CD14-positive monocyte (primary cell): ENCODE measurements at regions not wholly inside any gene's neighbourhood (a gene's known extent, or its start where the extent isn't known, plus 50 kb on each side); places are given as distances from the start of the nearest gene placed in this dataset.

ENCODE experiments used
- DNase-seq, 3 donors: peaks; one replicate each; pipeline ENCODE4 v3.0.0-alpha.2; 2011 to 2022
- H2AFZ ChIP-seq: 2 replicates; pipeline ENCODE4 v1.6.0; 2012; ENCODE audit warnings: mild to moderate bottlenecking, low read depth, low read length, inconsistent platforms; ENCODE audit not compliant: insufficient read depth, poor library complexity, severe bottlenecking
- H3K27ac ChIP-seq, 2 donors: 1 replicate in 1 of 2; 2 replicates in 1 of 2; pipeline ENCODE4 v1.5.1; 2012 to 2013; ENCODE audit warnings: low read length in 2 of 2, control low read depth in 1 of 2, inconsistent platforms in 1 of 2, low read depth in 1 of 2, mild to moderate bottlenecking in 1 of 2
- H3K27me3 ChIP-seq, 2 donors: one replicate each; pipeline versions ENCODE4 v1.6.0 to v1.6.1; 2011 to 2013; ENCODE audit warnings: low read length in 2 of 2; ENCODE audit not compliant: control insufficient read depth in 2 of 2, insufficient read depth in 2 of 2
- H3K36me3 ChIP-seq, 2 donors: replicated peaks in 1 of 2; 1 replicate in 1 of 2; 2 replicates in 1 of 2; pipeline versions ENCODE4 v1.5.1 to v1.6.1; 2012 to 2013; ENCODE audit warnings: low read length in 2 of 2, control low read depth in 1 of 2, inconsistent platforms in 1 of 2, mild to moderate bottlenecking in 1 of 2; ENCODE audit not compliant: insufficient read depth in 2 of 2, control insufficient read depth in 1 of 2
- H3K4me1 ChIP-seq, 2 donors: 1 replicate in 1 of 2; 2 replicates in 1 of 2; pipeline versions ENCODE4 v1.5.1 to v1.6.1; 2012 to 2013; ENCODE audit warnings: low read length in 2 of 2, control low read depth in 1 of 2, inconsistent platforms in 1 of 2, mild to moderate bottlenecking in 1 of 2, moderate library complexity in 1 of 2; ENCODE audit not compliant: insufficient read depth in 2 of 2, control insufficient read depth in 1 of 2
- H3K4me2 ChIP-seq: replicated peaks from 2 replicates; pipeline ENCODE3; 2012; ENCODE audit warnings: low read length, moderate library complexity, mild to moderate bottlenecking; ENCODE audit not compliant: poor library complexity, severe bottlenecking; ENCODE audit errors: extremely low read depth
- H3K4me3 ChIP-seq, 3 experiments: fragments of 200-600 bp in 1 of 3; sonication (generic) in 1 of 3; replicated peaks in 1 of 3; 1 replicate in 2 of 3; 2 replicates in 1 of 3; pipeline ENCODE4 v1.5.1; 2011 to 2013; ENCODE audit warnings: low read length in 3 of 3, mild to moderate bottlenecking in 3 of 3, control low read depth in 2 of 3, low read depth in 2 of 3, inconsistent platforms in 1 of 3, moderate library complexity in 1 of 3
- H3K79me2 ChIP-seq: 2 replicates; pipeline ENCODE4 v1.6.0; 2012; ENCODE audit warnings: mild to moderate bottlenecking, control low read depth, inconsistent platforms, low read length, moderate library complexity; ENCODE audit not compliant: insufficient read depth
- H3K9ac ChIP-seq: 2 replicates; pipeline ENCODE4 v1.6.0; 2017; ENCODE audit warnings: low read length, mild to moderate bottlenecking; ENCODE audit not compliant: insufficient read depth, poor library complexity, severe bottlenecking
- H3K9me3 ChIP-seq, 2 donors: replicated peaks in 1 of 2; 1 replicate in 1 of 2; 2 replicates in 1 of 2; pipeline versions ENCODE4 v1.5.1 to v1.6.1; 2012 to 2013; ENCODE audit warnings: low read length in 2 of 2, control low read depth in 1 of 2; ENCODE audit not compliant: control insufficient read depth in 1 of 2, insufficient read depth in 1 of 2
- H4K20me1 ChIP-seq: 2 replicates; pipeline ENCODE4 v1.6.0; 2012; ENCODE audit warnings: mild to moderate bottlenecking, low read length, control low read depth, moderate library complexity; ENCODE audit not compliant: insufficient read depth
- H3K27ac Mint-ChIP-seq, 7 donors: one replicate each; pipeline ENCODE4 v1.8.0; 2020; ENCODE audit warnings: mild to moderate bottlenecking in 7 of 7, mixed read lengths in 7 of 7, moderate library complexity in 6 of 7, inconsistent platforms in 2 of 7
- H3K27me3 Mint-ChIP-seq, 3 donors: one replicate each; pipeline ENCODE4 v1.8.0; 2021 to 2022; ENCODE audit warnings: low read depth in 3 of 3, mild to moderate bottlenecking in 3 of 3, mixed read lengths in 3 of 3, moderate library complexity in 3 of 3, inconsistent platforms in 1 of 3
- H3K36me3 Mint-ChIP-seq, 2 donors: one replicate each; pipeline ENCODE4 v1.8.0; 2020; ENCODE audit warnings: mixed read lengths in 2 of 2, inconsistent platforms in 1 of 2, mild to moderate bottlenecking in 1 of 2
- H3K4me1 Mint-ChIP-seq: one replicate; pipeline ENCODE4 v1.8.0; 2020; ENCODE audit warnings: mild to moderate bottlenecking, mixed read lengths
- H3K4me3 Mint-ChIP-seq, 2 donors: one replicate each; pipeline ENCODE4 v1.8.0; 2020; ENCODE audit warnings: mild to moderate bottlenecking in 2 of 2, mixed read lengths in 2 of 2, moderate library complexity in 1 of 2
- H3K9me3 Mint-ChIP-seq, 7 donors: one replicate each; pipeline ENCODE4 v1.8.0; 2020 to 2022; ENCODE audit warnings: mixed read lengths in 7 of 7, mild to moderate bottlenecking in 6 of 7, moderate library complexity in 6 of 7, inconsistent platforms in 2 of 7
- CTCF ChIP-seq: fragments of 200-600 bp; IDR thresholded peaks from one replicate; pipeline ENCODE4 v1.8.0; 2022; ENCODE audit warnings: antibody characterized with exemption, mild to moderate bottlenecking
- WGBS: methylation state at CpG from one replicate; pipeline ENCODE4 v1.1.5; 2013; ENCODE audit warnings: missing lambda C conversion rate; ENCODE audit not compliant: insufficient coverage; 5-methylcytosine and 5-hydroxymethylcytosine counted together
- intact Hi-C, 2 donors: fragments of 100-400 bp; cut with micrococcal nuclease; formaldehyde crosslinking; loops; one replicate each; pipeline versions ENCODE4 v1.15.0 to v1.15.1; 2023

GRCh38 chr13:85332615-85333014 lies 466.6 kb downstream of the SLITRK6 start:
- peaks cover 2 to 8% (median 3%) of the 10 kb centered on the region in 7 donors for H3K9me3 Mint-ChIP-seq
- no peaks in the 10 kb centered on the region for H3K36me3 ChIP-seq
- WGBS, result no CpG with 5 or more reads among the region's 2 CpGs
- H3K27me3 Mint-ChIP-seq, result no peaks in the 10 kb centered on the region
- no peaks in the 10 kb centered on the region for H3K27me3 ChIP-seq
- no peaks in the 10 kb centered on the region for H3K4me1 ChIP-seq
- no peak overlapping the region for H3K4me2 ChIP-seq
- no peak for DNase-seq
- H3K9ac ChIP-seq, result no peak overlapping the region
- intact Hi-C loops, result no loop called here
- no peak overlapping the region for H3K4me3 ChIP-seq
- no peaks in the 10 kb centered on the region for H3K79me2 ChIP-seq
- H2AFZ ChIP-seq, result no peak overlapping the region
- no peak overlapping the region for H3K27ac ChIP-seq
- no peak for TF ChIP-seq CTCF
- H3K36me3 Mint-ChIP-seq, result no peaks in the 10 kb centered on the region
- no peaks in the 10 kb centered on the region for H4K20me1 ChIP-seq
- no peaks in the 10 kb centered on the region for H3K4me1 Mint-ChIP-seq
- H3K9me3 ChIP-seq, result no peaks in the 10 kb centered on the region
- no peak overlapping the region for H3K27ac Mint-ChIP-seq
- H3K4me3 Mint-ChIP-seq, result no peak overlapping the region

GRCh38 chr13:85321734-85322133 lies 477.5 kb downstream of the SLITRK6 start:
- Histone ChIP-seq H3K4me1 (no peaks in the 10 kb centered on the region), H3K9me3 (peaks cover 3 to 6% of the 10 kb centered on the region in 2 donors), H2AFZ (no peak overlapping the region), H3K27ac (no peak overlapping the region), H3K4me2 (no peak overlapping the region), H3K36me3 (no peaks in the 10 kb centered on the region), H3K4me3 (no peak overlapping the region), H3K9ac (no peak overlapping the region), H3K79me2 (no peaks in the 10 kb centered on the region), H3K27me3 (no peaks in the 10 kb centered on the region), H4K20me1 (no peaks in the 10 kb centered on the region)
- Mint-ChIP-seq H3K36me3 (no peaks in the 10 kb centered on the region), H3K4me1 (no peaks in the 10 kb centered on the region), H3K27ac (no peak overlapping the region), H3K27me3 (no peaks in the 10 kb centered on the region), H3K4me3 (no peak overlapping the region), H3K9me3 (peaks cover 0 to 3% (median 2%) of the 10 kb centered on the region in 7 donors)
- DNase-seq, result no peak
- intact Hi-C loops, result no loop called here
- no peak for TF ChIP-seq CTCF
